SHP77 treated with DMSO at 0.1 percent for 48 hours (cell line): ENCODE measurements at regions not wholly inside any gene's neighbourhood (a gene's known extent, or its start where the extent isn't known, plus 50 kb on each side); places are given as distances from the start of the nearest gene placed in this dataset.
"Not testable (repeated sequence)": the region's sequence is repeated elsewhere in the genome, so short reads cannot be mapped to it uniquely, and the experiment has no call there.

Experiments
- DNase-seq: peaks from one replicate; lab custom pipeline; 2025; lab: John Stamatoyannopoulos, UW

DNA sequence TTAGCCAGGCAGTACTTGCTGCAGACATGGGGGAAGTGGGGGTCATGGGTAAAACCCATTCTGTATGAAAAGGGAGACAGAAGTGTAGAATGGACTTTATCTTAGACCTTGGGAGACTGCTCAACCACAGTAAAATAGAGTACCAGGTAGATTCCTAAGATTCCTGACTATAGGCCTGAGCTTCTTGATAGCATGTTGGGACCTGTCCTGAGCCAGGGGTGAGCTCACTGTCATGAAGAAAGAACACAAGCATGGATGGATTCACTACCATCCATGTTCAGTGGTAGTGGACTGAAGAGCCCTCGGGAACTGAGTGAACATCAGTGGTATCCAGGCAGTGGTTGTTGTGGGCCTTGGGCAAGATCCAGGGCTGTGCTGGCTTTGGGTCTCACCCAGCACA lies 1003.8 kb downstream of the TMTC2 start:
- no peak for DNase-seq

DNA sequence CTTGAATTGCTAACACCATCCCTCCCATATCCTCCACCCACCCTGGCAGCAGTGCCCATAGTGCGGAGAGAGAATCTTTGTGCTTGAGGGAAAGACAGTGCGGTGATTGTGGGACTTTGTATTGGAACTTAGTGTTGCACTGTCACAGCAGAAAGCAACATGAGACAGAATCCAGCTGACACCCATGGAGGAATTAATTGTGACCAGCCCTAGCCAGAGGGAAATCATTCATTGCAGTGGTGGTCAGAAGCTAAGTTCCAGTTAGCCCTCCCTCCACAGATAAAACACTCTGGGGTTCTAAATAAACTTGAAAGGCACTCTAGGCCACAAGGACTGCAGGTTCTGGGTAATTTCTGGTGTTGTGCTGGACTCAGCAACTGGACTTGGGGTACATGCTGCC lies 1002.6 kb downstream of the TMTC2 start:
- DNase-seq, result no peak

DNA sequence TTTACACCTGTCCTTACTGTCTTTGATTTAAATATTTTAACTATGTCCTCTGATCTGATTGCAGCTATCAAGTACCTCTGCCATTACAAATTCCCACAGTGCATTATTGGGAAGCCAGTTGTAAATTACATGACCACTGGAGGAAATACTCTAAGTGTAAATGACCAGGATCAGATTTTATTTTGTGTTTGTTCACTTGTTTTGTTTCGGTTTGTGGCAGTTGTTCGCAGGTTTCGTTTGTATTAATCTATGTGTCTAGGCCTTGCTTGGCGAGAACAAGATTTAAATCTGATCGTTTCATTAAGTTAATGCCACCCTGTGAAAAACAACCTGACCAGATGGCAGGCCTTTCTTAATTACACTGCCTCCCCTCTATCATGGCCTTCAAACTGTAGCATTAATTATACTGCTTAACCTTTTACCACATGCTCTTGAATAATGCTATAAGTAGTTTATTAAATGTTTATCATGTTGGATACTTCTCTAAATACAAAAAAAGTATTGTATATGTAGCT lies 990.1 kb downstream of the TMTC2 start:
- DNase-seq, result no peak

DNA sequence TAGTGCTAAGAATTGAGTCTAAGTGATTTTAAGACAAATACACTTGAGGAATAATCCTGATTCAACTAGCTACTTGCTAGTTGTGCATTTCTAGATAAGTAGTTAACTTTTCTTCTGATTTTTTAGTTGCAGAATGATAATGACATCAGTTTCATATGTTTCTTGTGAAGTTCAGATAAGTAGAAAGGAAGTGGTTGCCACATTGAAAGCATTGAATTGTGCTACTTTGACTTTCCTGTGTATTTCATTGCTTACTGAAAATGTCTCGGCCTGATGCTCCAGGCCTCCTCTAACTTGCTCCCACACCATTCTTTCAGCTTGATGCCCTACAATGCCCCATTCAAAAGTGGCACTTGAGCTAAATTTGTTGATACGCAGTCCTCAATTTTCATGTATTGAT lies 980.0 kb downstream of the TMTC2 start:
- no peak for DNase-seq

DNA sequence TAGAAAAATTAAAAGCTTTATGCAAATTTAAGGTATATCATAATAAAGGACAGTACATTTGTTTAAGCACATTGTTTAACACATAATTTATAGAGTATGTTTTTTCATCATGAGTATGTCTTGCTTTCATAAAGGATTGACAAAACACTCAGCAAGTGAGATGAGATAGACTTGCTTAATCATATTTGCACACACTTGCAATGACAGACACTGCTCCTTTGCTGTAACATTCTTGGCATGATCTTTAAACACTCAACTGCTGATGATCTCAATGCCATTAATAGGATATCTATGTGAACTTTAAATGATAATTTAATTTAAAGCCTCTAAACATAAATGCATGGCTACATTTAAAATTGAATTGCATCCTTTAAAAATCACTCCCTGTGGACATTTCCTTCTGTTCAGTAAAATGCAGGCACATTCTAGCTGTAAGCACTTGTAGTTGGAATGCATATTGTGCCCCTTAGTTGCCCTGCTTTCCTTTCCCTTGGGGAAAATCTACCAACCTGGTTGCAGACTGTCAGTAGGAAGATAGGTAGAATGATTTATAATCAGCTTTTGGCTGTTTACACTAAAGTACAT lies 979.0 kb downstream of the TMTC2 start:
- no peak for DNase-seq

DNA sequence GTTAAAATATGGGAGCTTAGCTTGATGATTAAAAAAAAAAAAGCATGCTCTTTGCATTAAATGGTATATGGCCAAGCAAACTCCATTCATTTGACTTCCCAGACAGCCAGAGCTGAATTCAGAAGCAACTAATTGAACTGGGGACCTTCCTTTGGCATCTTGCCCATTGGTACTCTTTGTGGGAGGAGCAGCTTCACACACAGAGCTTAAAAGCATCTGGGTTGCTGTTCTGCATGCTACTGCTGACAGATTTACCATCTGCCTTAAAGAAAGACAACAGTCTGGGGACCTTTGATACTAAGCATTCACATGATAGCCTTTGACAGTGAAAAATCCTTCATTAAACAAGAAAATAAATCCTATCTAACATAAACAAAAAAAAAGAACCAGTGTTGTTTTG lies 977.9 kb downstream of the TMTC2 start:
- peak; percentile 46 for DNase-seq

DNA sequence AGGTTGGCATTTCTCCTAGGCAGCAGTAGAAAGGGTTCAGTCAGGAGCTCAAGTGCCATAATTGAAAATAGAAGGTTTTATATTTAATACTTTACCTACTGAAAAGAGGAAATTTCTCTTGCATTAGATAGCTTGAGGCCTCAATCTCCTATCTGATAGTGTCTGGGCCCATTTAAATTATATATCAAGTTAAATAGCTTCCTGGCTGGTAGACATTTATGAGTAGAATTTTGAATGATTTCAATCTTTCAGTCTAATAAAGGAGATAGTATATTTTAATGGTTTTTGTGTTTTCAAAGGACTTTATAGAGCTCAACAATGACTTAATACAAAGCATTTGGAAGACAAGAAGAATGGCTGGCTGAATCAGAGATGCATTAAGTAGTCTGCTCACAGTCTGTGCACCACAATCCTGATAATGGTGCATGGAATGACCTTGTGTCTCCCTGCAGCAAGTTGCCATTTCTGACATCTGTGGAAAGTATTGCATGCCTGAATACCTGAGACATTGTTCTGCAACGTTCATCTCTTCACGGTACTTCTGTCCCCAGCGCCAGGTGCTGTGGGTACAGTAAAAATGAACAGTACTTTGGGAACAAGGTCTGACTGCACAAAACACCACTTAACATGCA lies 974.1 kb downstream of the TMTC2 start:
- DNase-seq, result no peak

DNA sequence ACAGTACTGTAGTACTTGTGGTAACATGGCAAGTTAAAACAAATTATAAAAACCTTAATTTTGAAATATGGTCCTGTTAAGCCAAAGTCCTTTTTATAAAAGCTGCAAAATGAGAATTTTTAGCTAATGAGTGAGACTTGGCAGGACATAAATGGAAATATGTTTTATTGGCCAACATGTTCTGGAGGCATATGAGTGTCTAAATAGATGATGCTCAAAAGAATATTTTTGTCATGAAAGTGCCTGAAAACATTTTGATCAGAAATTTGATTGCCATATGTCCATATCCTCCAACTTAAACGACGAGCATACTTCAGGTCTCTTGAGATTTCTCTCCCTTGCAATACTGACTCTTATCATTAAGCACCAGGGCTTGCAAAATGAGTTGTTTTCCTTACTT lies 972.6 kb downstream of the TMTC2 start:
- DNase-seq, result no peak

DNA sequence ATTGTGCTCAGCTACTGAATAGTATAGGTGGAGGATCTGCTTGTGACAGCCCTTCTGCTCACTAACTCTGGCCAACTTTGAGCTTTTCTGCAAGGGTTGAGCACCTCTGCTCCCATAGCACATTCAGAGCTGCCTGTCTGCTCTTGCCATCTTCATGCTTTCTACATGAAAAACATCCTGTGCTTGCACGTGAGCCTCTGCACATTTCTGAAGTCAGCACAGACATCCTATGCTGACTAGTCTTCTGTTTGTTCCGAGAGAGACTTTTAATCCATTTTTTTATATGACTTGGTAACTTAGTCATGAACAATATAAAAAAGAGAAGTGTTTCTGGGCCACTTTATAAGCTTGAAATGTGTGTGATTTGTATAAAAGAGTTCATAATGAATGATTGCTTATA lies 969.3 kb downstream of the TMTC2 start:
- no peak for DNase-seq

DNA sequence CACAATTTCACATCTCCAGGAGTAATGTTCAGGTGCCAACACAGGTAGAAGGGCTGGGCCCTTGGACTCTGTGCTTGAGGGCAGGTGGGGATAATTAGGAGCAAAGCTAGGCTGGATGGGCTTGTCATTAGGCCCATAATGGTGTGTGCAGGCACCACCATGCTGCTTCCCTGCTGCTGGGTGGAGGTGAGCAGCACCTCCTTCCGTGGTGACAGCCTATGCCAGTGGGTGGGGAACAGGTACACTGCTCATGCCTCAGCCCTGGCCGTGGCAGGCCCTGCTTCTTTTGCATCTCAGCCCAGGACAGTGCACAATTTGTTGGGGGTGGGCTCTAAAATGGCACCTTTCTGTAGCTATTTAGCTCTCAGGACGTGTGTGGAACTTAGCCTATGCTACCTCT lies 955.5 kb downstream of the TMTC2 start:
- DNase-seq, result no peak

DNA sequence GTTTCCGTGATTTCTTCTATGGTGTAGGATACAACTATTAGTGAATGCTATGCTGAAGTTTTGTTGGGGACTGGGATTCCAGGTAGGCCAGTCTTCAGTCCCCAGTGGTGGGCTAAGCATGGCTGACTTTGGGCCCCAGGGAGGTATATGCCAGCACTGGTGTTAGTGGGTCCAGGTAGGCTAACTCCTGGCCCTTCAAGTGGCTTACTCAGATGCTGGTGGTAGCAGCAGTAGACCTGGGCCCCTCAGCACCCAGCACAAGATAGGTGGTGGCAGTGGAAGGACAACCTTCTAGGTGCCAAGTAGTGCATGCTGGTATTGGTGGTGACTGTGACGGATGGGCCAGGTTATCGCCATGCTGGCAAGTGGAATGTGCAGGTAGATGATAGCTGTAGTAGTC lies 955.1 kb downstream of the TMTC2 start:
- no peak for DNase-seq

DNA sequence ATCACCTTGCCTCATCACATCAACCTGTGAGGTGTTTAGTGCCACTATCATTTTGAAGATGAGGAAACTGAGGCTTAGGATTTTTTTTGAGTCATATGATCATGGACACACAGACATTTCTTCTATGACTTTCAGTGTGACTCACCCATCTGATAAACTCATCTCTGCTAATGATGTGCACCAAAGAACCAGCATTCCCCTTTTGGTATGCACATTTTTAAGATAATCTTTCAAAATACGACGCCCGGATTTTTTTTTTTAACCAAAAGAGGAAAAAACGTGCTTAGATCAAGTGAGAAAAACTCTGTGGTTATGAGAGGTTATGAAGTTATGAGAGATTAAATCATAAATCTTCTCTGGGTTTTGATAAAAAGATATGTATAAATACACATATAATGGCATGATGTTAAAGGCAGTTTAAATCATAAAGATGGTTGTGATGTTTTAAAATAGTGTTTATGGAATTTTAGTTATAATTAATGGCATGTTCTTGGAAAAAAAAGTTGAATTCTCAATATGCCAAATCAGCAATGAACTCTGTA lies 948.1 kb downstream of the TMTC2 start:
- no peak for DNase-seq

DNA sequence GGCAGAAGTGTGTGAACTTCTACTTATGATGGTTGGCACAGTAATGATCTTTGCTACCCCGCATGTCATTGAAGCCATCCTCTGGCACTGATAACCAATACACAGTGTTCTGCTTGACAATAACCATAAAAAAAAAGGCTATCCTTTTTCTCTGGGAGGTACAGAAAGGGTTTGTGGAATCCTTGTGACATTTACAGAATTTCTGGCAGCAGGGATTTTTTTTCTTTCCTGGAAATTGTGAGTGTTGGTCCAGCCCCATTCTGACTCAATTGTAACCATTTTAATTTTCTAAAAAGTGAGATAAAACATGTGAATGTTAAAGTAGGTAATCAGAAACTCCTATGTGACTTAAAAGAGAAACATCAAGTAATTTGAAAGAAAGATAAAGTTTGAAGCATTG lies 943.8 kb downstream of the TMTC2 start:
- DNase-seq, result no peak

DNA sequence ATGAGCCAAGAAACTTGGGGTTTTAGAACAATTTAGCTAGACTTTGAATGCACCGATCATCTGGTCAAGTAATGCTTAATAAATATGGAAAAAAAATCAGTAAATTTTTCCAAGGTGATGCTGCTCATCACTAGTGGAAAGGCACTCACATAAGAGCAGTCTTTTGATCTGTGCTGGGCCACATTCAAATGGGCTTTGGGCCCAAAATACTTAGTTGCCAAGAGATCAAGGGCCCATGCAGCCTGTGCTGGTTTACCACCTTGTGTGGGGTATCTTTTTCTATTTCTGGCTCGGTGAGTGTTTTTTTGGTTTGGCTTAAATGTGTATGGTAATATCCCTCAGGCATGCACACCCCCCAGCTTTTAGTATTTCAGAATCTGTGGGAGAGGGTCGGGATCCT lies 943.2 kb downstream of the TMTC2 start:
- DNase-seq, result no peak

DNA sequence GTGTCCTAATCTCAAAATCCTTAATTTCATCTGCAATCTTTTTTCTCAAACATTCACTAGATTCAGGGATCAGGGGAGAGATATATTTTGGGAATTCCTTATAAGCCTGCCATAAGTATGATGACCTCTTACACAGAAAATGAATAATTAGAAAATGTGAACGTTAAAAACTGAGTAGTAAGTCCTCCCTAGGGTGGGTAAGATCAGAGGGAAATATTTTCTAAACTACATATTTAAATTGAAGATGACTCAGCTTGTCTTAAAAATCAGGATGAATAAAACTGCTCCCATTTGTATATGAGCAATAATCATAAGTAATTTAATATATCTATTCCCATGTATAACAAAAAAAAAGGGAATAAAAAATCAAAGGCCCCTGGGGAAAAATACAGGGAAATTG lies 935.5 kb downstream of the TMTC2 start:
- no peak for DNase-seq

DNA sequence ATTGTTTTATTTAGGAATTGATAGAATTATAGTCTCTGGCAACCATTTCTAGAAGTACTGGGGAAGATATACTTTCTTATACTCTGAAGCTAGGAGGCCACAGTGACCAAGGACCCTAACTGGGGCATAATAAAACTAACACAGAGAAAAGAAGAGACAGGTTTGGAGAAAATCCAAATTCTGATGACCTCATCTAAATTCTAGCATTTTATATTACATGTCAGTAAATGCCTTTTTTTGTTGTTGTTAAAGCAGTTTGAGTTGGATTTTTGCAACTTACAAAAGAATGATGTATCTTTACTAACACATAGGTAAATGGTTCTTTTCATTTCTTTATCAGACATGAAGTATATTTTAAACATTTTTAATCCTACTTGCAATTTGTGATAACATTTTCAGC lies 933.3 kb downstream of the TMTC2 start:
- no peak for DNase-seq

DNA sequence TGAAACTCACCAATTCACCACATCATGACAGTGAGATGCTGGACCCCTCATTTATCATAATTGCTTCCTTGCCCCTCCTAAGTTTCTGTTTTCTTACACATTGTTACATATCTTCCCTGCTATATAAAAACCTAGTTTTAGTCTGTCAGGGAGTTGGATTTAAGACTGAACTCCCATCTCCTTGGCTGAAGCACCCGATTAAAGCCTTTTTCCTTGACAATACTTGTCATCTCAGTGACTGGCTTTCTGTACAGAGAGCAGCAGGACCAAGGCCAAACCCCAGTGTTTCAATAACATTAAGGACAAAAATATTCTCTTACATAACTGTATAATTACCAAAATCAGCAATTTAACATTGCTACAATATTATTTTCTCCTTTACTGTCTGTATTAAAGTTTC lies 928.4 kb downstream of the TMTC2 start:
- no peak for DNase-seq

DNA sequence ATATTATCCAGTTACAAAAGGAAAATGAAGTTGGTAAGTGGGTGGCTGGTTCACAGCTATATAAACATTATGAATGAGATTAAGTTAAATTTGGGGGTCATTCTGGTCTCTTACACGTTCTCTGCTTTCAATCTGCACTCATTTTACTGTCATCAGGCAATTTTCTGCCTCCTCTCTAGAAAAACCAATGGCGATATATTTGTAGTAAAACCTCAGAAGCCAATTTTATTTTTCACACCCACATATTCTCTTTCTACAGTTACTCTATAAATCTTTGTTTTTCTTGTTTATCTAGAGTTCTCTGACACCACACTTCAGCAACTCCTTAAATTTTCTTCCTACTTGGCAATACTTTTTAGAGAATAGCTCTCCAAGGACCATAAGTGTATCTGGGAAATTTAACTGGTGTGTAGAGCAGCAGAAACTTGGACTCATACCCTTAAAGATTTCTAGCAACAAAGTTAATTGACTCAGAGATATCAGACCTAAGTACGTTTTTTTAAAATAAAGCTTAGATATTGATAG lies 926.9 kb downstream of the TMTC2 start:
- no peak for DNase-seq

DNA sequence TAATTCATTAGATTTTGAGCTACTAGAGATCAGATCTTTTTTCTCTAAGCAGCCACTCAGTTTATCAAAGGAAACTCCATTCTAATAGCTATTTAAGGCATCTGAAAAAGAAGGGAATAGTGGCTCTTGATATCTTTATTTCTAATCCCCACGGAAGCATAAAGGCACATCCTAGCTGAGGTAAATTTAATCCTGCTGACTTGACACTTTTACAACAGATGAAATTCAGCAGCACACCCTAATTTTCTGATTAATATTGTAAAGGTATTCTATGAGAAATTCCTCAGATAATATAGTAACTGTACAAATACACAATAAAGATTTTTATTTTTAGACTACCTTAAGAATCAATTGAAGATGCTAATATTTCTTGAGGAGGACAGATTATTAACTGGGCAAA lies 916.4 kb downstream of the TMTC2 start:
- DNase-seq, result no peak

DNA sequence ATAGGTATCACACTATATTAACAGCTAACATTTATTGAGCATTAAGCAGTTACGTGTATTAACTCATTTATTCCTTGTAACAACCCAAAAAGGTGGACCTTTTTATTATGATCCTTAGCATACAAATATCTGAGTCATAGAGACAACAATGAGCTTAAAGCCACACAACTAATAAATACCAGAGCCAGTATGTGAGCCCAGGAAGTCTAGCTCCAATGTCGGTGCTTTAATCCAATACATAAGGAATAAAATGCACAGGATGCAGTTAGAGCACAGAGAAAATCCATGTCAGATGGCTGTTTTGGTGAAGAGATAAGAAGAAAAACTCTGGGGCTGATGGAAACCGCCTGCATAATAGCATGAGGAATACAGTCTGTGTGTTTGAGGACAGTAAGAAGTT lies 888.6 kb downstream of the TMTC2 start:
- DNase-seq, result no peak

DNA sequence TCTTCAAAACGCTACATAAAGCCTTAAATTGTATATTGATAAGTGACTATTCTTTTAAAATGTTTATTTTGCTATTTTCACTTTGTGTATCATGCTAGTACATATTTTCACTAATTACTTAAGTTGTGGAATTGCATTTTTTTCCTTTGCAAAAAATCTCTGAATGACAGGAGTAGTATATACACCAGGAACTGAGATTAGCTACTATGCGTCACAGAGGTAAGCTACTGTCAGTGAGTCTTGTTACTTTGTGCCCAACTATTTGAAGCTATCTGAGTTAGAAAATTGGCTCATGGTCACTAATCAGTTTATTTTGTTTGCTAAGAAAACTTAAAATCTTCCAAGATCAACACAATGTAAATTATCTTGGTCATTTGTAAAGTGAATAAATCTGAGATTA lies 887.4 kb downstream of the TMTC2 start:
- no peak for DNase-seq

DNA sequence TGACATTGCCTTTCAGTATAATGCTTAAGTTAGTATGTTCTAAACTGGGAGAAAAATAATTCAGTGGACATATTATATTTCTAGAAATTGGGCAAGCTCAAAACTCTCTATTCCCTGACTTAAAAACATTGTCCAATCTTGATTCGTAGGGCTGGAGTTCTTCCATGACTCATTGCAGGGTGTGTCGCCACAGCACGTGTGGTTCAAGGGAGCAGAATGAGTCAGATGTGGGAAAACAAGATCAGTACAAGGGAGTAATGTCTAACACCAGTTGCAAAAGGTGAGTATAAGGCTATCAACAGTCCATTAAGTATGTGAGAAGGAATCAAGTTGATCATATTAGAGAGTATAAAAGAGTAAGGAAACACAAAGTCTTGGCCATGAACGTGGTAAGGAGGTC lies 887.0 kb downstream of the TMTC2 start:
- DNase-seq, result no peak

DNA sequence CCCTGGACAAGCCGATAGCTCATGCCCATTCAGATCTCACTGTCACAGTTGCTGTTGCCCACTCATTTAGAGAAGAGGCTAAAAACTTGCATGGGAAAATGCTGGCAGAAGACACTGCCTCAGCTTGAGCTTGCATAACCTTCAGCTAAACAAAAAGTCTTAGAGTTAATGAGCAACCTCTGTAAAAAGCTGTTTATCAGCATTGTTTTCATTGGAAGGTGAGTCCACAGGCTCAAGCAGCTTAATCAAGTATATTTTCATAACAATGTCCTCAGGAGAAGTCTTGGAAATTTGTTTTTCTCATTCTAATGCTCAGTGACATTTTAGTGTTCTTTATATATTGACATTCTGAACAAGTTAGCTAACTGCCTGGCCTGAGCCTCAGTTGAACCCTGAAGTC lies 872.9 kb downstream of the TMTC2 start:
- no peak for DNase-seq

DNA sequence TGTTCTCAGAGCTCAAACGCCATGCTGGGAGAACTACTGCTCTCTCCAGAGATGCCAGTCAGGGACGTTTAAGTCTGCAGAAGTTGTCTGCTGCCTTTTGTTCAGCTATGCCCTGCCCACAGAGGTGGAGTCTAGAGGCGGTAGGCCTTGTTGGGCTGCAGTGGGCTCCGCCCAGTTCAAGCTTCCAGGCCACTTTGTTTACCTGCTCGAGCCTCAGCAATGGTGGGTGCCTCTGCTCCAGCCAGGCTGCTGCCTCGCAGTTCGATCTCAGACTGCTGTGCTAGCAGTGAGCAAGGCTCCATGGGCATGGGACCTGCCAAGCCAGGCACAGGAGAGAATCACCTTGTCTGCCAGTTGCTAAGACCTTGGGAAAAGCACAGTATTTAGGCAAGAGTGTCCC lies 869.3 kb downstream of the TMTC2 start:
- not testable (repeated sequence) for DNase-seq
